SU-DHL-6 (cell line): ENCODE measurements at regions not wholly inside any gene's neighbourhood (a gene's known extent, or its start where the extent isn't known, plus 50 kb on each side); places are given as distances from the start of the nearest gene placed in this dataset.

Experiments
- CTCF ChIP-seq: fragments of 200-600 bp; sonication (generic); IDR thresholded peaks from one replicate; pipeline ENCODE4 v1.5.1; 2017; ENCODE audit warnings: antibody characterized with exemption, mild to moderate bottlenecking, low read length, moderate library complexity; ENCODE audit not compliant: insufficient read depth, poor library complexity, severe bottlenecking
- EZH2phosphoT487 ChIP-seq: fragments of 200-600 bp; sonication (generic), shearing (Covaris generic); conservative IDR thresholded peaks from 2 replicates; pipeline ENCODE4 v1.6.1; 2018; ENCODE audit warnings: mild to moderate bottlenecking, antibody characterized with exemption, low read length, moderate library complexity, mixed read lengths

- TF ChIP-seq EZH2phosphoT487 (no peak), CTCF (no peak)
Measured at GRCh38 chr3:103048068-103048722, 613.4 kb downstream of the ZPLD1 start.
